NCI-H1417 (cell line): ENCODE measurements at regions not wholly inside any gene's neighbourhood (a gene's known extent, or its start where the extent isn't known, plus 50 kb on each side); places are given as distances from the start of the nearest gene placed in this dataset.
"Not testable (repeated sequence)": the region's sequence is repeated elsewhere in the genome, so short reads cannot be mapped to it uniquely, and the experiment has no call there.

ENCODE experiments used
- DNase-seq, 3 experiments: peaks; one replicate each; lab custom pipeline; 2025; lab: John Stamatoyannopoulos, UW

GRCh38 chr1:171397851-171398469 lies 84.0 kb downstream of the FMO4 start:
- DNase-seq, result no peak

GRCh38 chr1:171403393-171403792 lies 81.9 kb upstream of the PRRC2C start:
- peak in 1 of 3 experiments; percentile 52 for DNase-seq

- no peak for DNase-seq
These were observed 80.0 kb upstream of the PRRC2C start for GRCh38 chr1:171405391-171405714.

GRCh38 chr1:171413557-171413956 lies 71.8 kb upstream of the PRRC2C start:
- not testable (repeated sequence) for DNase-seq

- no peak for DNase-seq
These were observed 66.8 kb upstream of the PRRC2C start for GRCh38 chr1:171418546-171418945.

GRCh38 chr1:171420810-171421209 lies 64.5 kb upstream of the PRRC2C start:
- no peak for DNase-seq

GRCh38 chr1:171421413-171422020 lies 63.8 kb upstream of the PRRC2C start:
- DNase-seq, result no peak

- no peak for DNase-seq
These were observed 62.8 kb upstream of the PRRC2C start for GRCh38 chr1:171422511-171422910.

- DNase-seq, result no peak
These were observed 60.8 kb upstream of the PRRC2C start for GRCh38 chr1:171424494-171424893.

- no peak for DNase-seq
These were observed 58.7 kb upstream of the PRRC2C start for GRCh38 chr1:171426645-171427044.

GRCh38 chr1:171427852-171428471 lies 57.4 kb upstream of the PRRC2C start:
- DNase-seq, result no peak

GRCh38 chr1:171429137-171429536 lies 56.2 kb upstream of the PRRC2C start:
- no peak for DNase-seq

- no peak for DNase-seq
These were observed 53.3 kb upstream of the PRRC2C start for GRCh38 chr1:171431994-171432393.

GRCh38 chr1:171432473-171432872 lies 52.9 kb upstream of the PRRC2C start:
- DNase-seq, result no peak

GRCh38 chr1:171433451-171433850 lies 51.9 kb upstream of the PRRC2C start:
- DNase-seq, result no peak

GRCh38 chr1:171434717-171435346 lies 50.5 kb upstream of the PRRC2C start:
- DNase-seq, result no peak
